HG03439 (cell line): ENCODE measurements at regions not wholly inside any gene's neighbourhood (a gene's known extent, or its start where the extent isn't known, plus 50 kb on each side); places are given as distances from the start of the nearest gene placed in this dataset.

ENCODE experiments used
- ATAC-seq: cut with Tn5 transposase; IDR thresholded peaks from one replicate; pipeline ENCODE4 v1.9.1; 2021; ENCODE audit warnings: mild to moderate bottlenecking, moderate library complexity; ENCODE audit not compliant: unreplicated experiment

DNA sequence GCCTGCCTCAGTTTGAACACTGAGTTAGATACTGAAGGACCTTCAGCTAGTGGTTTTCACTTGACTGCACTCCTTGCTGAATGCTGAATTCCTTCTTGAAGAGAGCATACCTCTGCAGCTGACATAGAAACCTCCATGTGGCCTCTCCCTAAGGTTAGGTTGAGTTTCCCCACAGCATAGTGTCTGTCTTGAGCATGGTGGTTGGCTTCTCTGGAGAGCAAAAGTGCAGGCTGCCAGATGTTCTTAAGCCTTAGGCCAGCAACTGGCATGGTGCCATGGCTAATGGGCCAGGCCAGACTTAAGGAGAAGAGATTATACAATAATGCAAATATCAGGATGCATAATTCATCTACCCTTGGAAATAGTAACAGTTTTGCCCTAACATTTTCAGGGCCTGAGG, 545.6 kb upstream of the ZNF385D start:
- no peak for ATAC-seq

DNA sequence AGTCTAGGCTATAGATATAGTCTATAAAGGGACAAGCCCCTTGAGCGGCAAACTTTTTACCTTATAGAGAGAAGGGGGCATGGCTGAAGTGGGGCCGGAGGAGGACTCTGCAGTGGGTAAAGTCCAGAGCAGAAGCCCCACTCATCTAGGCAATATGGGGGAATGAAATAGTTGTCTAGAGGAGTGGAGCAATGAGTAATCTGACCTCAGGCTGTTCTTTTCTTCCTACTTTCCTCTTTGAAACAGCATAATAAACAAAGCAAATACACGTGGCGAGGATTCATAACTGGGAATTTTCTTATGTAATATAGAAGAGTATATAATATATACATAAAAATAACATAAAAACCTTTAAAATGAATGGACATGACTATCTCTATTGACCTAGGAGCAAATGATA, 546.4 kb upstream of the ZNF385D start:
- ATAC-seq = no peak

DNA sequence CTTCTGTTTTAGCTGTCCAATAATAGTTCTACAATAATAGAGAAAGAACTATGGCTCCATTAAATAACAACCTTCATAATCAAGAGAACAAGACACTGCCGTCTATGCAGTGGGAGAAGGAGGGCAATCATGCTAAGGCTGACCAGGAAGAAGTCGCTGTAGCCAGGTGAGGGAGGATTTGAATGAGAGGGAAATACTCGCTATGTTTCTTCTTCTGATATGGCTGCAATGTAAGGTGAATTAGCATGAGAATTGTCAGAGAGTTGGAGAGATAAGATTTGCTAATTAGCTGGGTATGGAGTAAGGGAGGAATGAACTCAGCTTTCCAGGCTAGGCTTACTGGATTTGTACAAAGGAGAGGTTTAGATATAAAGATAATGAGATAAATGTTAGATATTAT, 555.4 kb upstream of the ZNF385D start:
- ATAC-seq = no peak

DNA sequence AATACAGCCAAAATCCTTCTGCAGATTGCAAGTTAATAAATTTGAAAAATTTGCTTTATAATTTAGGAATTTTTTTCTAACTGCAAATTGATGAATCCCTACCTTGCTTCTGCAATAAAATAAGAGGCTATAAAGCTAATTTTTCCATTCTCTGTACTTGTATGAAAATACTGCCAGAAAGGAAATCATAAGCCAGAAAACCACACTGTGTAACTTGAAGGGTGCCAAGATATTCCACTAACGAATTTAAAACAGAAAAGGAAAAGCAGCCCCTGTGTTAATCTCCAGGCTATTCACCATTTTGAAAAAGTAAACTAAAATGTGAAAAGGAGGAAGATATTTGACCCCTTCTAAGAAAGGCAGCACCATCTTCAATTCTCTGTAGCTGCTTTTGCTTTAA, 557.9 kb upstream of the ZNF385D start:
- ATAC-seq = no peak

DNA sequence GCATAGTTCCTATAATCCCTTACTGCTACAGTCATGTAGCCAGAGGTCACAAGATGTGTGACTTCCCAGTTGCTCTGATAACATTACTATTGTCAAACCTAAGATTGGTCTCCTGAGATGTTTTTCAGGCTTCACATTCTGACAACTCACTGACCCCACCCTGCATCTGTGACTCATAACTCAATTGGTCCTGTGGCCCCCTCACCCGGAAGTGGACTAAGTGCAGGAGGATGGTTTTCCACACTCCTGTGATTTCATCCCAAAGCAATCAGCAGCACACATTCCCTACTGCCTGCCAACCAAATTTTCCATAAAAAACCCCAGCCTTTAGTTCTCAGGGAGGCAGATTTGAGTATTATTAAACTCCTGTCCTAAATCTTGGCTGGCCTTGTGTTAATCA, 564.9 kb upstream of the ZNF385D start:
- ATAC-seq = no peak

DNA sequence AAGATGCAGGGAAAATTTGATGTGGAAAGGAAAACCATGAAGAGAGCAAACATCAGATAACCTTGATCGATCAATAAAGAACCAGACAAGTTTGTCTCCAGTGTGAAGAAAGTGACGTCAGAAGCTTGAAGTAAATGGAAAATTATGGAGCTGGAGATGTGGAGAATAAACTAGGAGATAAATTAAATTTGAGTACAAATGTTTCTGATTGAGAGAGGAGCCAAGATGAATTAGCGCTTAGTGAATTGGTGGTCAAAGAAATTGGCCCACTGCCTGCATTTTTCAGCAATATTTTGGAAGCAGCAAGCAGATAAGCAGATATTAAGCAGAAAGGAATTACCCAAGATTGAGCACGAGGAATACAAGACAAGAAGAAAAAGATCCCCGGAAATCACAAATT, 567.3 kb upstream of the ZNF385D start:
- no peak for ATAC-seq

DNA sequence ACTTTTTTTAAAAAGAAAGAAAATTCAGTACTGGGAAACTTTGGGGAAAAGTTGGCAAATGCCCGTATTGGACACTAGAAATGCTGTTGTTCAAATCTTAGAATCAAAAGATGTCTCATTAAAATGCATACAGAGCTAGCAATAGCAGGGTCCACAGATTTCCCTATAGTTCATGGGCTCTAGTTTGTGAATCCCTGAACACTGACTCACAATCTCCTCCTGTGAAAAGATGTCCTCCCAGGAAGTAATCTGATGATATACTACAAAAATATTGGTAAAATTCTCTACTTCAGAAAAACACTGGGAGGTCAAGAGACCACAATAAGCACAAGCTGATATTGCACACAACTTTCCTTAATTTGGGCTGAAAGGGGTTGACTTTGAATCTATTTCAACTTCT, 568.4 kb upstream of the ZNF385D start:
- ATAC-seq = no peak

DNA sequence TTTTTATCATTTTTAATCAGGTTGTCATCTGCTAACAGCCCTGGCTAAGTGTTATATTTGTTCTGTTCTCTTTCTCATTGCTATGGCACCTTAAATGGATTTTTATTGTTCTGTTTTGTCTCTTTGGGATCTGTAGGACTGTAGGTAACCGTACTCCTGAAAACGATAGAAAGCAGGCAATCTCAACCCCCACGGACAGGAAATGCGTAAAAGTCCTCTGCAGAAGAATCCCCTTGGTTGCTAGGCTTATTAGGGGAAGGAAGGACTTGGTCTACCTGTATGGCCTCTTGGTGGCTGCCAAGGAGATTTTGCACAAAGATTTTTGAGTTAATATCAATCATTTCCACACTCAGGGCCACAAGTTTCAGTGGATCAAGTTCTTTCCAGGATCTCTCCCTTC, 571.9 kb upstream of the ZNF385D start:
- ATAC-seq = no peak

DNA sequence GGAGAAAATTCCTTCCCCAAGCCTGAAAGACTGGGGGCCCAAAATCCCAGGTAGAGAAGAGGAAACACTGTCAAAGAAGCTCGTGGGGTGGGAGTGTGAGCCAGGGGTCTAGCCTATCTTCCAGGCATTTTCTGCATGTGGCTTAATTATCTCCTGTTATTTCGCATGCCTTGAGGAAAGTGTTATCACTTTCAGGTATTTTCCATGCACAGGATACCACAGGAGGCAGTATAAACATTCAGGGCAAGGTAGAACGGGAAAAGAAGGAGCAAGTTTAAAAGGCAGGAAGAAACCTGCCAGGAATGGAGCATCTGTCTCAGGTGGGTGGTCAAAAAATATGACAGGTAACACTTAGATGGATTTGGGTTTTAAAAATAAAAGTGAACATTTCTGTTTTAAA, 575.3 kb upstream of the ZNF385D start:
- ATAC-seq = no peak

DNA sequence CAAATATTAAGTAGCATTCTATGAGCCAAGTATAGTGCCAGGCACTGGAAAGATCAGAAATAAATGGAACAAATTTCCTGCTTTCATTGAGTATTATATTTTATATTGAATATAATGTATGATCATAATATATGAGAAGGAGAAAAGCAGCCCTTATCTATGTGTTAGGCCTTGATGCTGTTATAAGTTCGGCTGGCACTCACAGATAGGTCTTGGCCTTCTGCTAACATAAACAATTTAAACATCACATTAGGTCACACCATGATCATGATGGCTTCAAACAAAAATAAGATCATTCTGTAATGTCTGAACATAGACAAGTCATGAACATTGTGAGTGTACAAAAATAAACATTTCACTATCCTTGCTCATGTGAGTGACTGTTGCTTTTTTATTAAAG, 584.0 kb upstream of the ZNF385D start:
- ATAC-seq = no peak

DNA sequence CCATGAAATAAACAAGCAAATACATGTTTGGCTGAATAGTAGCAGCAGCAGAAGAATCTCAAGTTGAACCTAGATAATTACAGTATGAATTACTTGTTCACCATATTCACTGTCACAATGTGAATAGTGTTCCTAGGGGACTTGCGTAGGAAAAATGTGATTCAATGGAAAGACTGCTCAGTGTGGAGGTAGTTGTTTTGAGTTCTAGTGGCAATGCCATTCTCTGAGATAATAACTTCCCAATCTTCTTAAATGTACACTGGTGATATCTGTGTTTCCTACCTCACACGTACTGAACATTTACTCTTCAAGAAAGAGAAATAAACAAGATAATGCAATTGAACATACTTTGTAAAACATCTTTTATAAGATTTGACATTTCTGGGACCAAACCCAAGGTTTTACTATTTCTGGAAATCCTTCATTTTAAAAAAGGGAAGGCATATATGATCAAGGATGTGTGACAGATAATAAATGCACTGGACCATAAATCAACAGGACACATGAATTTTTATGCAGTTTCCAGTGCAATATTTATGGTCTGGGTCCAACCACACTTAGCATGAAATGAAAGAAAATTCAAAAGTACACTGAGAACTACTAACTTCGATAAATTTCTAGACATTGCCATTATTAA, 598.3 kb upstream of the ZNF385D start:
- no peak for ATAC-seq

DNA sequence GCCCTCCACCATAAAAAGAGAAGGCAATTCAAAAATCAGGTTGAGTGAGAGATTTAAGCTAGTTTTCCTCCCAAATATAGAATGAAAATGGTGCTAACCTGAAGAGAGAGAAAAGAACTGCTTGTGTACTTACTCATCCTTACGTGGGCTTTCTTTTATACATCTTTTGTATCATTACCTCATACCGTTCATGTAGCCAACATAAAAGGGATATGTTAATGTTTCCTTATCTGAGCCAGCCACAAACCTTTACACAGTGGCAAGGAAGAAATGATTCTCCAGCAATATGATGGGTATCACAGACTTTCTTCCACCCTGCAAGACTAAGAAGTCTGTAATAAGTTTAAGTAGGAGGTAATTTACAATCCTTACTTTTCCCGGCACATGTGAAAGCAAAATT, 600.8 kb upstream of the ZNF385D start:
- no peak for ATAC-seq

DNA sequence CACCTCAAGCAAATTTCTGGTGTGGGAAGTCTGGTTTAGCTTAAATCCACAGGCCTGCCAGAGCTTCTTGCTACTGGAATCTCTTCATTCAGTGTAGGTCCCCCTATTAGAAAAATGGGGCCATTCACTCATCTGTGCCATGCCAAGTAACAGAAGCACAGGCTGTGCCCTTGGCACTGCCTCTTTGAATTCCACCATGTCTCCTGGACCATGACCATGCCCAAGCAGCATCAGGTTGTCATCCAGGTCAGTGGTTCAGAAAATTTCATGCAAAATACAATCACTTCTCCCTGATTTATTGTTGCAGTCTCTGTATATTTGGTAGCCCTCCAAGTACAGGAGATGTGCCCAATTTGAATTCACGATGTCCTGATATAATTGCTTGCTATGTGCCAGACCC, 602.1 kb upstream of the ZNF385D start:
- no peak for ATAC-seq

DNA sequence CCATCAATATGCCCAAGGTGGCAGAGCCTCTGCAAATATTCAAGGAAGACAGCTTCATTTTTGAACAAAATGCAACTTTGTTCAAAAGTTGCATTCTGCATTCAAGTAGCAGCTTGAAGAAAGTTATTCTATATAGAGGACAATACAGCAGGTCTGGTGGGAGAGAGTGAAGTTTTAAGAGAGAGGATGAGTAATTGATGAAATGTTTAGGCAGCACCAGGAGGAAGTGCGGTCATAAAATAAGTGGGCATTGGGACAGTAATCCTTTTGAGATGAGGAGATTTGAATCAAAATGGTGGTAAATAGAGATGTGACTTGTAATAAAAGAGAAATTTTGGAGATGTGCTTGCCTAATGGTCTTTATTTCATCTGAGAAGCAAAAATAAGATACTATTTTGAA, 607.3 kb upstream of the ZNF385D start:
- ATAC-seq = no peak

DNA sequence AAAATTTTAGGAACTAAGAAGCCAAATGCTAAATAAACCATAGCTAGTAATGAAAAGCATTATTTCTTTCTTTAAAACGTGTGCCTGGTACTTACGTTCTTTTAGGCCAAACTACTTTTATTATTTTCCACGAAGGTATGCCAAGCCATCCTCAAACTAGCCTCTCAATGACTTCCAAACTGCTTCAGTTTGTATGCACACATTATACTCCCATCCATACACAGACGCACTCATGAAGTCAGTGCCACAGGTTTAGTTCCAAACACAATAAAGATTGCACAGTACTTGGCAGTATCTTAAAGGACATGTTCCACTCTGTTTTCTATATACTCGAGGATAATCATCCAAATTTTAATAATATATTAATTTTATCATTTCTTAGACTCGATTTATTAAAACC, 609.2 kb upstream of the ZNF385D start:
- ATAC-seq = no peak

DNA sequence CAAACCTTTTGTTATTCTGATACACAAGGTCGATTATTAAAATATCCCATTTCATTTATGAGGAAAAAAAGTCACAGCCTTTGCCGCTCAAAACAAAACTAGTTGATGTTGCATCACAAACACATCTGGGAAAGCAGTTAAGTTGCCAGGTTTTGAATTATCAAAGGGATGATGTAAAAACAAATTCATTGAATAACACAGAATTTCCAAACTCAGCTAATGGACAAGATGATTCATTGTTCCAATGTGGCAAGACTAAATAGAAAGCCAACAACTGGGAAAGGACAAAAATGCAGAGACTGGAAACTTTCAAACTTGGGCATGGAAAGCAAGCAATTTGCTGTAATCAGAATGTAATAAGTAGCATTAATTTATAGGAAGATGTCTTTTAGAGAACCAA, 610.0 kb upstream of the ZNF385D start:
- ATAC-seq = no peak

DNA sequence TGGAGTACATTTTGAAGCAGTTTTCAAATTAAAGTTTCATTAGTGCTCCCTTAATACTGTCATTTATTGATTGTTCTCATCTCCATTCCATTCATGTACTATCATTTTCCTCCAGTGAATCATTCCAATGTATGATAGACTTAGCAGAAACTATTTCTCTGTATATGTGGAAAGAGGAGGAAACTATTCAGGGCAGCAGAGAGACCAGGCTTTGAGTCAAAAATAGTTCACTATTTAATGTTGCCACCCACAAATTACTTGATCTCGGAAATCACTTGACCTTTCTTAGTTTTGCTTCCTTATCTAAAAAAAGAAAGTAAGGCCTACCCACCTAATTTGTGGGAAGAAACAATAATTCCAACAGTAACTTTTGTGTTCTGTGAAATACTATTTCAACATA, 610.5 kb upstream of the ZNF385D start:
- ATAC-seq = no peak

DNA sequence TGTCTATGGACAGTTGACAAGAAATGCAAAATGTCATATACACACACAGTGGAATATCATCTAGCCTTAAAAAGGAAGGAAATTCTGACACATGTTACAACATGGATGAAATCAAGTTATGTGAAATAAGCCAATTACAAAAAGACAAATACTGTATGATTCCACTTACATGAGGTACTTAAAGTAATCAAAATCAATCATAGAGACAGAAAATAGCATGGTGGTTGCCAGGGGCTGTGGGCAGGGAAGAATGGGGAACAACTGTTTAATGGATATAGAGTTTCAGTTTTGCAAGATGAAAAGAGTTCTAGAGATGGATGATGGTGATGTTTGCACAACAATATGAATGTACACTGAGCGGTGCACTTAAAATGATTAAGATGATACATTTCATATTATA, 613.8 kb upstream of the ZNF385D start:
- no peak for ATAC-seq

DNA sequence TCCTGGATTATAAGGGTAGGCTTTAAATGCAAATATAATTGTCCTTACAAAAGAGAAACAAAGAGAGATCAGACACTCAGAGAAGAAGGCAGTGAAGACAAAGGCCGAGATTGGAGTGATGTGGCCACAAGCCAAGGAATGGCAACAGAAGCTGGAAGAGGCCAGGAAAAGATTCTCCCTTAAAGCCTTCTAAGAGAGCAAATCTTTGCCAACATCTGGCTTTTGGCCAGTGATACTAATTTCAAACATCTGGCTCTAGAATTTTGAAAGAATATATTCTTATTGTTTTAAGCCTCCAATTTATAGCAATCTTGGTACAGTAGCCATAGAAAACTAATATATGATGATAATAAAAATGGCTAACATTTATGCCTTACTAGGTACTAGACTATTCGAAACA, 615.8 kb upstream of the ZNF385D start:
- ATAC-seq = no peak

DNA sequence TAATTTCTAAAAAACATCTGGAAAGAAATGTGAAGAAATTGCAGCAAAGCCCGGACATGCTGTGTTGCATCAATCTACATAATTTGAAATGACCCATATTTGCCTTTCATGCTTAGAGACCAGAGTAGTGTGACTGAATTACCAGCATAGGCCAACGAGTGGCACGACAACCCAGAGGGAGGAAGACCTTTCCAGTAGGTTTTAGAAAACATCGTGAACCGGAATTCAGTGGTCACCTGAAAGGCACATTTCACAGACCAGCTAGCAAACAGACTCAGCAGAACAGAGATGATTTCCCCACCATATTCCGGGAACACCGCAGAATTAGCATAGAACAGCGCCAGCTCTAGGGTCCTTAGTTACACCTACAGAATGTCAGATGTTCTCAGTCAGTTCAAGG, 620.0 kb upstream of the ZNF385D start:
- no peak for ATAC-seq

DNA sequence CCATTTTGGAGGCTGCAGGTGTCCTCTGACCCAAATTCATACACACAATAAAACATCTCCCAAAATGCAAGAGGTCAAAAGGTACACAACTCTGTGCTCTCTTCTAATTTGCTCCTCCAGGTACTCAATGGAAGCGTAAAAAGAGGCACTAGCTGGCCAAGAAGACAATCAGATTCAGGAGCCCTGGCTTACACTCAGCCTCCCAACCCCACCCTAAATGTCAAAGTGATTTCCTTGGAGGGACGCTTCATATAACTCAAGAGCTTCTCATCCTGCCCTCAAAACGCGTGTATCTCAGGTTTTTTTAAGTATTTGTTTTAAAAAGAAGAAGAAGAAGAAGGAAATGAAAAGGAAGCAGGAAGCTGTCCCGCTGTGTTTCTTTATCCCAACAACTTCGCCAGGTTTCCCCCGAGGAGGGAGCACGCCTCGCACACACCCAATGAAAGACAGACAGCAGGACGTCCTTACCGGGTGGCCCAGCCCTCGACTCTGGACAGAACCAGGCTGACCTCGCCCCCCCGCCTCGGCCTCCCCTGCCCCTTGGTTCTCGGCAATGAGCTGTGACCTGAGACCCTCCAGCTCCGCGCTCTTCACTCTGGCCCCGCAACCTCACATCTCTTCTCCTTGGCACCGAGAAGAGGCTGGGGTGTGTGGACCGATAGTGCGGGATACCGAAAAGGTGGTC, 620.7 kb upstream of the ZNF385D start:
- no peak for ATAC-seq

DNA sequence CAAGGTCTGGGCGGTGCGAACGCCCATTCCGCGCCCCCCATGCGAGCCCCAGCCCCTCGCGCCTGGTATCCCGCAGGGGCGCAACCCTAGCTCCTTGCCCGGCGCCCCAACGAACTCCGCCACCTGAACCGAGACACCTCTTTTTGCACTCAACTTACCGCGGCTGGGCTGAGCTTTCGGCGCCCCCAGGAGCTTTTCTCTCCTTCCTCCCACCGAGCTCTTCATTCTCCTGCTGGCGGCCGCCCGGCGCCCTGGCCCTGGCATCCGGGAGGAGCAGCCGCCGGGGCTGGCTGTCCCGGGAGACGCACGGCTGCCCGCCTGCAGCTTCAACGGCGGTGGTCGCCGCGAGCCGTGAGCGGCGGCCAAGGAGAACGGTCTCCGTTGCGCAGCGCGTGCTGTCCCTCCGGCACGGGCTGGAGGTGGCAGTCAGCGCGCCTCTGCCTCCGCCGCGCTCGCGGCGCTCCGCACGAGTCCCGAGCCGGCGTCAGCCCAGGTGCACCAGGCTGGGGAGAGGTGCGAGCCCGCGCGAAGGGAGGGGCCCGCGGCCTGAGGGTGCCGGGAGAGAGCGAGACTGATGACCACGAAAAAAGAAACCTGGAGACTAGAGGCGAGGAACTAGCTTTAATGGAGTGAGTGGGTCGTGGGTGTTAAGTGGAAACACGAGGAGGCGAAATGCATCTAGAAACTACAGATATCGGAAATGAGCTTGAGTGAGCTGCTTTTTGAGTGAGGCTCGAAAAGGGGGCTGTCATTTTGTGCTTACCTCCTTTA, 621.5 kb upstream of the ZNF385D start:
- no peak for ATAC-seq
